Gastroesophageal sphincter (tissue), 4 donors: ENCODE measurements at regions not wholly inside any gene's neighbourhood (a gene's known extent, or its start where the extent isn't known, plus 50 kb on each side); places are given as distances from the start of the nearest gene placed in this dataset.

Experiments used
- ATAC-seq: fragments of 150-250 bp; one replicate; pipeline ENCODE4 v1.9.1; 2016; ENCODE audit warnings: mild to moderate bottlenecking, moderate library complexity
- H3K27ac ChIP-seq, 4 donors: fragments of 200-600 bp; sonication (generic) in 3 of 4; 1 replicate in 3 of 4; 2 replicates in 1 of 4; pipeline ENCODE4 v1.5.1; 2016 to 2019
- H3K27me3 ChIP-seq: fragments of 200-600 bp; sonication (generic); one replicate; pipeline ENCODE4 v1.5.1; 2019
- H3K36me3 ChIP-seq, 2 donors: fragments of 200-600 bp; sonication (generic); one replicate each; pipeline ENCODE4 v1.5.1; 2019; ENCODE audit warnings: control low read depth in 1 of 2
- H3K4me1 ChIP-seq, 3 donors: fragments of 200-600 bp; sonication (generic); 1 replicate in 2 of 3; 2 replicates in 1 of 3; pipeline ENCODE4 v1.5.1; 2016 to 2019; ENCODE audit warnings: control low read depth in 2 of 3
- H3K4me3 ChIP-seq, 2 donors: fragments of 200-600 bp; sonication (generic); one replicate each; pipeline ENCODE4 v1.5.1; 2019; ENCODE audit warnings: mild to moderate bottlenecking in 1 of 2, moderate library complexity in 1 of 2
- H3K9me3 ChIP-seq, 3 donors: fragments of 200-600 bp; sonication (generic); one replicate each; pipeline ENCODE4 v1.5.1; 2017 to 2019; ENCODE audit warnings: control low read depth in 2 of 3
- EP300 ChIP-seq: sonication (generic); formaldehyde crosslinking; IDR thresholded peaks from one replicate; pipeline ENCODE4 v1.6.1; 2017; ENCODE audit warnings: antibody characterized with exemption, mild to moderate bottlenecking
- POLR2A ChIP-seq, 2 donors: fragments of 450-650 bp; IDR thresholded peaks; one replicate each; pipeline ENCODE4 v1.6.1; 2017; ENCODE audit warnings: antibody characterized with exemption in 2 of 2, mild to moderate bottlenecking in 2 of 2, moderate library complexity in 1 of 2
- POLR2AphosphoS5 ChIP-seq: sonication (generic); formaldehyde crosslinking; IDR thresholded peaks from one replicate; pipeline ENCODE4 v1.6.1; 2017; ENCODE audit warnings: antibody characterized with exemption
- WGBS, 2 donors: methylation state at CpG; one replicate each; pipeline ENCODE4 v1.1.5; 2018; ENCODE audit warnings: low coverage in 1 of 2; 5-methylcytosine and 5-hydroxymethylcytosine counted together
- TF ChIP-seq, protein P1 (sequence below), 4 experiments: fragments of 200-600 bp in 2 of 4; fragments of 450-650 bp in 2 of 4; sonication (generic) in 1 of 4; IDR thresholded peaks; one replicate each; pipeline ENCODE4 v1.5.1; 2017 to 2019; ENCODE audit warnings: antibody characterized with exemption in 4 of 4, mild to moderate bottlenecking in 2 of 4, moderate library complexity in 2 of 4

DNA sequence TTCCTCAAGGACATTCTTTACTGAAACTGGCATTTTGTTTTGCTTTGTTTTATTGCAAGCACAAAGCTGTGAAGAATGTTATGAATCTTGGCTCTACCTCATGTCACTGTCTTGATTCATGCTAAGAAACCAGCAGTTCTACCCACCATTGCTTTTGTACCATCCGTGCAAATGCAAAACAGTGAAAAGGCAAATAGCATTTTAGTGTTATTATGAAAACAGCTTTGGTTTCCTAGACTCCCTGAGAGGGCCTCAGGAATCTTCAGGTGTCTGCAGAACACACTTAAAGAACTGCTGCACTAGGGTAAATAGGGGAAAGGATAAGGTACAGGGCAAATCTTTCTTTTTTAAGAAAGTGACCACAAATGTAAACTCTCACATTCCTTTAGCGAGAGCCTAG is 318.9 kb downstream of the AHR start:
- Histone ChIP-seq H3K9me3 (peaks cover 0 to 8% (median 0%) of the 10 kb centered on the region in 3 donors), H3K4me3 (no peak overlapping the region), H3K27ac (no peak overlapping the region), H3K27me3 (no peaks in the 10 kb centered on the region), H3K36me3 (no peaks in the 10 kb centered on the region), H3K4me1 (no peaks in the 10 kb centered on the region)
- no peak for TF ChIP-seq POLR2AphosphoS5
- TF ChIP-seq EP300 = no peak
- TF ChIP-seq, protein P1, sequence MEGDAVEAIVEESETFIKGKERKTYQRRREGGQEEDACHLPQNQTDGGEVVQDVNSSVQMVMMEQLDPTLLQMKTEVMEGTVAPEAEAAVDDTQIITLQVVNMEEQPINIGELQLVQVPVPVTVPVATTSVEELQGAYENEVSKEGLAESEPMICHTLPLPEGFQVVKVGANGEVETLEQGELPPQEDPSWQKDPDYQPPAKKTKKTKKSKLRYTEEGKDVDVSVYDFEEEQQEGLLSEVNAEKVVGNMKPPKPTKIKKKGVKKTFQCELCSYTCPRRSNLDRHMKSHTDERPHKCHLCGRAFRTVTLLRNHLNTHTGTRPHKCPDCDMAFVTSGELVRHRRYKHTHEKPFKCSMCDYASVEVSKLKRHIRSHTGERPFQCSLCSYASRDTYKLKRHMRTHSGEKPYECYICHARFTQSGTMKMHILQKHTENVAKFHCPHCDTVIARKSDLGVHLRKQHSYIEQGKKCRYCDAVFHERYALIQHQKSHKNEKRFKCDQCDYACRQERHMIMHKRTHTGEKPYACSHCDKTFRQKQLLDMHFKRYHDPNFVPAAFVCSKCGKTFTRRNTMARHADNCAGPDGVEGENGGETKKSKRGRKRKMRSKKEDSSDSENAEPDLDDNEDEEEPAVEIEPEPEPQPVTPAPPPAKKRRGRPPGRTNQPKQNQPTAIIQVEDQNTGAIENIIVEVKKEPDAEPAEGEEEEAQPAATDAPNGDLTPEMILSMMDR (IDR thresholded peaks at IDR 0.05) = no peak
- no peak for TF ChIP-seq POLR2A (IDR thresholded peaks at IDR 0.05)
- ATAC-seq = no peak
- WGBS, 2 donors = 71 to 82% methylated on average over 2 of the region's 2 CpGs

DNA sequence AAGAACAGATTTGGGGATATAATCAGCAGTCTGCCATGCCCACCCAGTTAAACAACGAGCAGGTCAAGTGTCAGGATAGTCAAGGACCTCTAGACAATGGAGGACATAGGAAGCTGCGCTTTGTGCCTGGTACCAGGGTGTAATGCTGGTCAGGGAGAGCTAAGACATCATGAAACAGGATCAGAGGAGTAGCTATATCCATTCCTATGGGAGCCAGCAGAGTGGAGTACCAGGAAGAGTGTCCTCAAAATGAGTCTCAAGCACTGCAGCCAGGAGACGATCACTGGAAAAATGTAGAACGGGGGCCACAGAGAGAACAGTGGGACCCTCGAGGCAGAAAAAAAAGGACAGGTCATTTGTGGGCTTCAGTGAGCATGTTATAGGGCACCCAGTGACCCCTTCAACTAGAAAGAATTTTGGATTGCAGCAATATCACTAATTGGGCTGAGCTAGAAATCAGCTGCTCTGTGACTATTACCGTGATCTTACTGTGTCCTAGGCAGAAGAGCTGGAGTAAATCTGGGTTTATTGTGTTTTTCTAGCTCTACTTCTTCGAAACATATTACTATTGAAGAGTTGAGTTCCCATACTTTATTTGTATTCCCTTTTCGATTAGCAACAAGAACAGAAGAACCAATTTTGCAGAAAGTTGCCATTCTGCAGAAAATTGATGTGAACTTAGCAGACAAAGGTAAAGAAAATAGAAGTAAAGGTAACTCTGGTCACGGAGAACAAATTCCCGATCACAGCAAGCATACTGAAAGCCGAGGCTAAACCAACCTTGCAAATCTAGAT is 319.6 kb downstream of the AHR start:
- H3K4me3 ChIP-seq = no peak overlapping the region
- H3K9me3 ChIP-seq = peaks cover 0 to 7% (median 0%) of the 10 kb centered on the region in 3 donors
- ATAC-seq = no peak
- WGBS, 2 donors = 87 to 95% methylated on average over 8 to 11 of the region's 11 CpGs
- no peaks in the 10 kb centered on the region for H3K4me1 ChIP-seq
- TF ChIP-seq POLR2A (IDR thresholded peaks at IDR 0.05) (no peak), POLR2AphosphoS5 (no peak), EP300 (no peak)
- TF ChIP-seq, protein P1 (IDR thresholded peaks at IDR 0.05) = no peak
- no peaks in the 10 kb centered on the region for H3K36me3 ChIP-seq
- no peak overlapping the region for H3K27ac ChIP-seq
- H3K27me3 ChIP-seq = no peaks in the 10 kb centered on the region

DNA sequence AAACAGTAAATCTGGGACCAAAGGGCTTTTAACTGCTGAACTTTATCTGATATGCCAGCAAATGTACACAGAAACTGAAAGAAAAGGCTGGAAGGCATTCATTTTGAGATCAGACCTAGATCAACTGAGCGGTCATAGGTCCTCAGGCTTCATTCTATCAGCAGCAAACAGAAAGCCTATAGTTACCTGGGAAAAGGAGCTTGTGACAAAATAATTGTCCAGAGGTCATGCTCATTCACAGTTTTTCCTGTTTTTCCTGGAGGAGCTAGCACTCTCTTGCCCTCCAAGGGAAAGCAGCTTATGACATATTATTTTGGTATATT is 320.2 kb downstream of the AHR start:
- H3K27me3 ChIP-seq = no peaks in the 10 kb centered on the region
- ATAC-seq = no peak
- H3K4me3 ChIP-seq = no peak overlapping the region
- H3K36me3 ChIP-seq = no peaks in the 10 kb centered on the region
- H3K9me3 ChIP-seq = peaks cover 0 to 2% (median 0%) of the 10 kb centered on the region in 3 donors
- WGBS, 2 donors = 83% methylated on average over 1 of the region's 1 CpG; no CpG with 5 or more reads in 1 of the 2 donors
- H3K27ac ChIP-seq = no peak overlapping the region
- TF ChIP-seq, protein P1 (IDR thresholded peaks at IDR 0.05) = no peak
- TF ChIP-seq POLR2AphosphoS5 = no peak
- TF ChIP-seq EP300 = no peak
- TF ChIP-seq POLR2A (IDR thresholded peaks at IDR 0.05) = no peak
- H3K4me1 ChIP-seq = no peaks in the 10 kb centered on the region

DNA sequence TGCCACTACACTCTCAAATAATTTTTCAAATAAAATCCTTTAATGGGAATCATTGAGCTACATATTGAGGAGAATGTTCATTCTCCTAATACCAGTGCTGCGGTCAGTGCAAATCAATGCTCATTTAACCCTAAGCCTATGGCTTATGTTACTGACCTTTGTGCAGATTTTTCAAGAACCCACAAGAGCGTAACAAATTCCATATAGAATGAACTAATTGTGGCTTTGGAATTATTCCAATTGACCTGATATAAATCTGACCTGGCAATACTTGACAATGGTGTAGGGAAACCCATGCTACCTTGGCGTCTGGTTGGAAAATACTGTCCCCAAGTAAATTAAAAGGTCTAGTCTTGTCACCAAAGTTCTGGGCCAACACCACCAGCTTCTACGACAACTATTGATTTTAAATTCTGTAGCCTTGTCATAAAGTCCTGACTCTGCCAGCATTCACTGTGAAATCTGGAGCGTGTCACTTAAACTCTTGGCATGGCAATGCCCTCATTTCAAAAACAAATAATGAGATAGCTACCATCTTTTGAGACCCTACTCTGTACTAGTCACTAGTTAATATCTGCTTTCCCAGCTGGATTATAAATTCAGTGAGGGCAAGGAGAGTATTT is 320.9 kb downstream of the AHR start:
- no peaks in the 10 kb centered on the region for H3K36me3 ChIP-seq
- ATAC-seq = no peak
- H3K9me3 ChIP-seq = no peaks in the 10 kb centered on the region
- no peaks in the 10 kb centered on the region for H3K27me3 ChIP-seq
- WGBS, 2 donors = 90 to 98% methylated on average over 5 of the region's 5 CpGs
- TF ChIP-seq POLR2AphosphoS5 (no peak), EP300 (no peak), POLR2A (IDR thresholded peaks at IDR 0.05) (no peak)
- TF ChIP-seq, protein P1 (IDR thresholded peaks at IDR 0.05) = no peak
- H3K4me3 ChIP-seq = no peak overlapping the region
- H3K27ac ChIP-seq = no peak overlapping the region
- H3K4me1 ChIP-seq = no peaks in the 10 kb centered on the region

DNA sequence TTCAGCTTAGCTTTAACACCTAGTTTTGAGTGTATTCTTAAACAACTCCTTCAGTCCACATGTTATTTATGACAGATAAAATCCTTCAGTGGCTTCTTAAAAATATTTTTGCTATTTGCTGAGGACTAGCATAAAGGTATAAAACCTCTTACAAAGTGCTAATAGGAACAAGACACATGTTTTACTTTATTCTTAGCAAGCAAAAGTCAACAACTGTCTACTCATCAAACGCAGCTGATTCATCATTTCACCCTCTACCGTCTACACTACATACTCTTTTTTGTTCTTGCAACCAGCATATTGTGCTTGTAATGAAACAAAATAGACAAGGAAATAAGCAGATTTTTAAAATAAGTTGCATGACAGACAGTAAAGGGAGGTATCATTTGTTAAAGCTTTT is 319.7 kb downstream of the SNX13 start:
- Histone ChIP-seq H3K4me1 (no peaks in the 10 kb centered on the region), H3K27me3 (no peaks in the 10 kb centered on the region), H3K36me3 (no peaks in the 10 kb centered on the region), H3K27ac (no peak overlapping the region), H3K9me3 (no peaks in the 10 kb centered on the region), H3K4me3 (no peak overlapping the region)
- no peak for TF ChIP-seq EP300
- TF ChIP-seq POLR2AphosphoS5 = no peak
- TF ChIP-seq POLR2A (IDR thresholded peaks at IDR 0.05) = no peak
- TF ChIP-seq, protein P1 (IDR thresholded peaks at IDR 0.05) = no peak
- 23 to 38% methylated on average over 2 of the region's 2 CpGs for WGBS, 2 donors
- no peak for ATAC-seq
